Stimulated activated CD8-positive, alpha-beta memory T cell treated with anti-CD3 and anti-CD28 coated beads, Interleukin-12 subunit alpha, Interleukin-12 subunit beta, amount 100 ng/mL, for 24 hours (primary cell): ENCODE measurements at regions not wholly inside any gene's neighbourhood (a gene's known extent, or its start where the extent isn't known, plus 50 kb on each side); places are given as distances from the start of the nearest gene placed in this dataset.

Experiments used
- DNase-seq: peaks from one replicate; pipeline ENCODE4 v3.0.0-alpha.2; 2020; ENCODE audit errors: extremely low read depth

GRCh38 chr15:26376243-26376642, 396.6 kb downstream of the GABRB3 start:
- DNase-seq, result no peak

DNA sequence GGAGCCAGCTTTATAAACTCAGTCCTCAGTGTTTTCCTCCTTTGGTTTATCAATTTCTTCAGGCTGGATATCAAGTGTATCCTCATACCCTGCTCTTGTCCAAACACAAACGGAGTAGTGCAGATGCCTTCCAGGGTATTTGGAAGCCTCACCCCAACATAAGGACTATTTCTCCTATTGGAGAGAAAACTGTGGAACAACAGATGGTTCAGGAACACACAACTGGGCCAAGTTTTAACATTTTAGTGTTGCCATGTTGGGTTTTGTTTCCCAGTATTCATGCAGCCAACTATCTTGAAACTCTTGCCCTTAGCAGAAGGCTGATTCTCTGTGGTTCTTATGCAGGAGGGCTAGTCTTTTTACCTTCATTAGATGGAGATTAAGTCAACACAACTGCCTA, 398.1 kb downstream of the GABRB3 start:
- no peak for DNase-seq

GRCh38 chr15:26372706-26373105, 400.2 kb downstream of the GABRB3 start:
- no peak for DNase-seq

- no peak for DNase-seq
Observed at GRCh38 chr15:26365077-26365476, 407.8 kb downstream of the GABRB3 start.

GRCh38 chr15:26359855-26360254, 413.0 kb downstream of the GABRB3 start:
- no peak for DNase-seq

DNA sequence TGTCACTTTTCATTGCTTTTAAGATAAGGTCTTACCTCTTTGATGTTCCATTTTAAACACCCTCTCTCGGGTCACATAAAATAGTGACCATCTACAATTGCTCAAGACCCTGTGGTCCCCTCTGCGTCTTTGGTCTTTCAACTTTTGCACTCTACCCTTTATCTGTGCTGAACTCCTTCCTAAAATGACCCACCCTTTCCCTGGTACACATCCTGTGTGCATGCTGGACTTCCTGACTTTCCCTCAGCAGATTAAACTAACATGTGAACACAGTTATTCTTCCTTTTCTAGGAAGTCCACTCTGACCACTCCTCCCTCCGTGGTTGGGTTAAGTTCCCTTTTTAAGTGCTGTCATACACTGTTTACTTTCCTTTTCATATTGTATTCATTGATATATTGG, 414.2 kb downstream of the GABRB3 start:
- DNase-seq, result no peak

GRCh38 chr15:26357653-26358052, 415.2 kb downstream of the GABRB3 start:
- DNase-seq, result no peak

DNA sequence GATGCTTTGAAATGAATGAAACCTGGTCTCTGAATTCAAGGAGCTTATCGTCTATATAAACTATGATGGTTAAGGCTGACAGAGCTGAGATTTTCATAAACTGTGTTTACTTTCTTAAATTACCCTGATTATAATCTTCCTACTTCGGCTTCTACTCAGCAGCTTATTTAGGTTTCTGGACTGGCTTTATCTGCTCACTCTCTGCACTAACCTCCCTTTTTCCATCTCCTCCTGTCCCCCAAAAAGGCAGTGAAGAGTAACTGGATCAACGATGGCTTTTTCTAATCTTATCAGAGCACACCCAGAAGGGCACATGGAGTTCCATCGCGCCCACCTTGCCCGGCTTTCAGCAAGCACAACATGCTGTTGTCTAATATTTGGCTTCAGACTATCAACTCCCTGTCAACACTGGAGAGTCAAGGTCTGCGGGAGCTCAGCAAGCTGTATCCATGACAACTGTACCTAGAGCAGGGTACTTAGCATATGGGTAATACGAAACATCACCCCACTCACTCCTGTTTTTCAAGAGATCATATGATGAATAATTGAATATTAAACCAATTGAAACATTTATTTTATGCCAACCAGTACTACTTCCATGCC, 417.3 kb downstream of the GABRB3 start:
- DNase-seq, result no peak

DNA sequence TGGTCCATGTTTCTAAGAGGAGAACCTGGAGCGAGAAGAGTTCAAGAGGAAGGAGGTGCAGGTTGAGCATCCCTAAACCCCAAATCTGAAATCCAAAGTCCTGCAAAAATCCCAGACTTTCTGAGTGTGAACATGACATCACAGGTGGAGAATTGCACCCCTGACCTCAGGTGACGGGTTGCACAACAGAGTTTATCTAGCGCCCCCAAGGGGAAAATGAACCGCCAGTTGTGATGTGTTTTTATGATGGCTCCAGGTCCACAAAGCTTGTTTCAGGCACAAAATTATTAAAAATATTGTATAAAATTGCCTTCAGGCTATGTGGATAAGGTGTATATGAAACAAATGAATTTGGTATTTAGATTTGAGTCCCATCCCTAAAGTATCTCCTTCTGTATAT, 420.0 kb downstream of the GABRB3 start:
- no peak for DNase-seq

GRCh38 chr15:26352406-26352805, 420.5 kb downstream of the GABRB3 start:
- DNase-seq, result no peak

DNA sequence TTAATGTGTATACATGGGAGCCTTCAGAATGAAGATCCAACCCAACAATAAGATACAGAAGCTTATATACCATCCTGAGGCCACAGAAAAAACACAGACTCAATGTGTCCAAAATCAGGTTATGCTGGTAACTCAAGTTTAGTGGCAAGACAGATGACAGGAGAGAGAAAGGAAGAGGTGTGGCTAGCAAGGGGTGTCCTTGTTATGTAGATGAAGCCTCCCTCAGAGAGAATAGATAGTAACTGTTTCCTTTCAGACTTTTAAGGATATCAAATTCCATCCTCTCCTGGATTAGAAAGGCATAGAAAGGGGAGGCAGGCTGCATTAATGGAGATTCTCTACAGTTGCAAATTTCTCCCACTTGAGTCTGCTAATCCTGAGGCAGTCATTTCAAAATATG, 447.4 kb downstream of the GABRB3 start:
- no peak for DNase-seq

DNA sequence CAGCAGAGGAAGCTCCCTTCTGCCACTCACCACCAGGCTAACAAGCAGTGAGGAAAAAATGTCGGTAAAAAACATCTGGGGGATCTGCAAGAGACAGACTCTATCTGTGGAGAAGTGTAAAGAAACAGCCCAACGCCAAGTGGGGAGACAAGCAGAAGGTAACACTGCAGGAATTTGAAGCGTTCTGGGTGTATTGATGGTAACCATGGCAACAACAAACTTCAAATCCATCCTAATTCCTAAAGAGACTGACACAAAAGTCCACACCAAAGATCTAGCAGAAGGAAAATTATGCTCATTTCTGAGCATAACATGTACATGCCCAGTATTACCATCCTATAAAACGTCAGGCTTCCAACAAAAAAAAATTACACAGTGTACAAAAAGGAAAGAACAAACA, 449.3 kb downstream of the GABRB3 start:
- DNase-seq, result no peak

- no peak for DNase-seq
Observed at GRCh38 chr15:26318689-26319088, 454.2 kb downstream of the GABRB3 start.

- no peak for DNase-seq
Observed at GRCh38 chr15:26314577-26314976, 451.4 kb upstream of the ATP10A start.

DNA sequence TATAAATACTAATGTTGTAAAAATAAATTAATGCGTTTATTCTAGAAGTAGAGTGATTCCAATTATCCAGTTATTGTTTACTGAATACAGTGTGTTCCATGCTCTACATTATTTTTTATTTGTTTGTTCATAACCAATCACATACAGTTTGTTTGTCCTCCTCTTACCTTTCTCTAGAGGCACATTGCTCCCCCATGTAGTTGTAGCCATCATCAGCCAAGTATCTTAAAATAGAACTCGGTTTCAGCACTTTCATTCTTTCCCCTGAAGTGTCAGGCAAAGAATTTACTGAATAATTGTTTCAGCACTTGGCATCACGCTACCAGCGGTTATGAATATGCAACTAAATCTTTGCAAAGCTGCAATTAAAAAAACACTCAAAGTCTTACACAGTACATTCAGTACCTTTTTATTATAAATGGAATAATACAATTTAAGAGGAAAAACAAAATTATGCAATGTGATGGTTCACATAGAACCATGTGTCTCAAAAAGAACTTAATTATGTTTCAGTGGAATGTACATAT, 448.6 kb upstream of the ATP10A start:
- no peak for DNase-seq

GRCh38 chr15:26298659-26299170, 435.6 kb upstream of the ATP10A start:
- no peak for DNase-seq

- DNase-seq, result no peak
Observed at GRCh38 chr15:26298010-26298658, 435.0 kb upstream of the ATP10A start.

GRCh38 chr15:26295336-26296085, 432.4 kb upstream of the ATP10A start:
- no peak for DNase-seq

- no peak for DNase-seq
Observed at GRCh38 chr15:26294059-26294689, 431.0 kb upstream of the ATP10A start.

DNA sequence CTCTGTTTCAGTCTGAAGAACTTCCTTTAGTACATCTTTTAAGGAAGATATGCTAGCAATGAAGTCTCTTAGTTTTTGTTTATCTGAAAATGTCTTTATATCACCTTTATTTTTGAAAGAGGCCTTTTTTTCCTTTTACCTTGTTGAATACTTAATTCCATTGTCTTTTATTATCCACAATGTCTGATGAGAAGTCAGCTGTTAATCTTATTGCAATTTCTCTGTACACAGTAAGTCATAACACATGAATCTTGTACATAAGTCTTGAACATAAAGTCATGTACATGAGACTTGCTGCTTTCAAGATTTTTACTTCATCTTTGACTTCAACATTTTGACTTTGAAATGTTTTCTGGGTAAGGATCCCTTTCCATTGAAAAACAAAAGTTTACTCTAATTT, 424.3 kb upstream of the ATP10A start:
- no peak for DNase-seq

GRCh38 chr15:26280281-26280680, 417.2 kb upstream of the ATP10A start:
- no peak for DNase-seq

- no peak for DNase-seq
Observed at GRCh38 chr15:26261966-26262365, 398.8 kb upstream of the ATP10A start.
